ENCODE measurements at regions not wholly inside any gene's neighbourhood (a gene's known extent, or its start where the extent isn't known, plus 50 kb on each side); places are given as distances from the start of the nearest gene placed in this dataset.

DNA sequence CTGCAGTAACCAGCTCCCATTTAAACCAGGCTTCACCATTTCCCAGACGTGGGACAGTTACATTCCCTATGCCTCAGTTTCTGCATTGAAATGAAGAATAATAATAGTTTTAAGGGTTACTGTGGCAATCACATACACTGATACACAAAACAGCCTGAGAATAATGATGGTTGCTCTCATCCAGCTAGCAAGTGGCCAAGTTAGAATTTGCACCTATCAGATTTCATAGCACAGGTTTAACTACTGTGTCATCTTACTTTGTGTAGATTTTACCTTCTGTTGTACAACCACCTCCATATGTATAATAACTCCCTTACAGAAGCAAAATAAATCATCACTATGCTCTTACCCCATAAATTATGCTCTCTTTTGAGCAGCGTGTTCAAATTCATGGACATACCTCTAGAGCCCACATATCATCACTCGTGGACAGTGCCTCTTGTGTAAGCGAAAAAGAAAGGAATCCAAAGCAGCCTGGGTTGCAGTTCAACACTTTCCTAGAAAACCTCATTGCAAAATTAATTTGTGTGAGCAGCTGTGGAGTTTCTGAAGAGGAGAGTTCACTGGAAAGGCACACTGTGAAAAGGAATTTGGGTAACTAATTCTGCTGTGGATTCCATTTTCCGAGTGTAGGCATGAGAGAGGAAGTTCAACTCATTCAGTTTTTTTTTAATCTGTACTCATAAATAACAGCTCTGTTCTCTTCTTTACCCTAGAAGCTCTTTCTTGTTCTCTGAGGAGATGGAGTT, 492.5 kb downstream of the ARL4A start:
- ChIA-PET CTCF (no interaction called here), POLR2A (ENCODE audit: unreplicated experiment) (no interaction called here)
- Histone ChIP-seq H3F3A (ENCODE audit: insufficient read depth, low read depth) (no peaks in the 10 kb centered on the region), H3K9me2 (ENCODE audit: insufficient read depth) (no peaks in the 10 kb centered on the region), H3K27ac (no peak overlapping the region), H3K4me2 (no peak overlapping the region), H4K20me1 (ENCODE audit: insufficient read depth) (no peaks in the 10 kb centered on the region), H3K9me3 (ENCODE audit: insufficient read depth, low read depth) (no peaks in the 10 kb centered on the region), H2AFZ (no peak overlapping the region; the same call in 1 of the 2 replicates), H3K79me2 (ENCODE audit: low read depth) (no peaks in the 10 kb centered on the region), H3K4me3 (no peak overlapping the region), H3K36me3 (ENCODE audit: low read depth) (no peaks in the 10 kb centered on the region), H3K27me3 (ENCODE audit: insufficient read depth, low read depth) (no peaks in the 10 kb centered on the region), H3K4me1 (replicated peaks; ENCODE audit: insufficient read depth) (no peaks in the 10 kb centered on the region)
- no peak for DNase-seq
- TF ChIP-seq CTCF (conservative IDR thresholded peaks at IDR 0.05): no peak
- no peak for TF ChIP-seq EZH2 (IDR thresholded peaks at IDR 0.05; ENCODE audit: low read depth)
- BruUV-seq (replicated peaks): no TSS peak
- intact Hi-C loops (cut with micrococcal nuclease; ENCODE audit: unreplicated experiment): loop anchor here (5.0 kb wide), 1 partner anchor 493 kb away; the partner anchor contains the start of gene ARL4A

GRCh38 chr7:13181216-13181615, 493.8 kb downstream of the ARL4A start:
- no peaks in the 10 kb centered on the region for H3K79me2 ChIP-seq (ENCODE audit: low read depth)
- intact Hi-C loops (cut with micrococcal nuclease; ENCODE audit: unreplicated experiment): no loop called here
- H3K9me2 ChIP-seq (ENCODE audit: insufficient read depth): no peaks in the 10 kb centered on the region
- H3K4me3 ChIP-seq: no peak overlapping the region
- BruUV-seq (replicated peaks): no TSS peak
- no peak for TF ChIP-seq EZH2 (IDR thresholded peaks at IDR 0.05; ENCODE audit: low read depth)
- ChIA-PET POLR2A (ENCODE audit: unreplicated experiment) (no interaction called here), CTCF (no interaction called here)
- no peaks in the 10 kb centered on the region for H3K9me3 ChIP-seq (ENCODE audit: insufficient read depth, low read depth)
- H3K4me2 ChIP-seq: no peak overlapping the region
- H3K27me3 ChIP-seq (ENCODE audit: insufficient read depth, low read depth): no peaks in the 10 kb centered on the region
- H4K20me1 ChIP-seq (ENCODE audit: insufficient read depth): no peaks in the 10 kb centered on the region
- H3K4me1 ChIP-seq (replicated peaks; ENCODE audit: insufficient read depth): no peaks in the 10 kb centered on the region
- no peak for DNase-seq
- no peak overlapping the region for H2AFZ ChIP-seq
- no peaks in the 10 kb centered on the region for H3K36me3 ChIP-seq (ENCODE audit: low read depth)
- H3K27ac ChIP-seq: no peak overlapping the region
- H3F3A ChIP-seq (ENCODE audit: insufficient read depth, low read depth): no peaks in the 10 kb centered on the region

DNA sequence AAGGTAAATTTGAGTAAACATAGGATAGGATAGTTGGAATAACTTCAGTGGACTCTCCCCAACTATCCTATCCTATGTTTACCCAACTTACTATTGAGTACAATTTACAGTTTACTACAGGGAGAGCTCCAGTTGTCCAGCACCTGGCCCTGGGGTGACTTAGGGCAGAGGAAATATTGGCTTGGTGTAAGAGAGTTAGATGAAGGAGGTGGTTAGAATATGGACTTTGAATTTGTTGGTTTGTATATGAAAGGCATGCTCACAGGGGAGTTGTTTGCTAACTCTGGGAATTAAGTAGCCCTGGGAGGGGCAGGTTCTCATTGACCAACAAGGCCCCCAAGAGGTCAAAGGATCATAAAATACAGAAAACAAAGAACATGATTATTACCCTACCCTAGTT, 497.7 kb downstream of the ARL4A start:
- BruUV-seq (replicated peaks): no TSS peak
- DNase-seq: no peak
- no peak overlapping the region for H3K4me2 ChIP-seq
- no peaks in the 10 kb centered on the region for H3K9me2 ChIP-seq (ENCODE audit: insufficient read depth)
- H3K4me1 ChIP-seq (replicated peaks; ENCODE audit: insufficient read depth): no peaks in the 10 kb centered on the region
- H3K27me3 ChIP-seq (ENCODE audit: insufficient read depth, low read depth): no peaks in the 10 kb centered on the region
- H3K4me3 ChIP-seq: no peak overlapping the region
- no peaks in the 10 kb centered on the region for H3K36me3 ChIP-seq (ENCODE audit: low read depth)
- H2AFZ ChIP-seq: no peak overlapping the region
- H3K9me3 ChIP-seq (ENCODE audit: insufficient read depth, low read depth): no peaks in the 10 kb centered on the region
- ChIA-PET CTCF (no interaction called here), POLR2A (ENCODE audit: unreplicated experiment) (no interaction called here)
- no peak overlapping the region for H3K27ac ChIP-seq
- TF ChIP-seq CTCF (conservative IDR thresholded peaks at IDR 0.05) (no peak), EZH2 (IDR thresholded peaks at IDR 0.05; ENCODE audit: low read depth) (no peak)
- H3F3A ChIP-seq (ENCODE audit: insufficient read depth, low read depth): no peaks in the 10 kb centered on the region
- intact Hi-C loops (cut with micrococcal nuclease; ENCODE audit: unreplicated experiment): no loop called here
- no peaks in the 10 kb centered on the region for H4K20me1 ChIP-seq (ENCODE audit: insufficient read depth)
- no peaks in the 10 kb centered on the region for H3K79me2 ChIP-seq (ENCODE audit: low read depth)

Measured in PC-9 (cell line).